IMR-90 (cell line): ENCODE measurements at regions not wholly inside any gene's neighbourhood (a gene's known extent, or its start where the extent isn't known, plus 50 kb on each side); places are given as distances from the start of the nearest gene placed in this dataset.

Experiments
- BHLHE40 ChIP-seq: fragments of 150-350 bp; IDR thresholded peaks from 2 replicates; pipeline ENCODE4 v1.6.1; 2016; ENCODE audit warnings: mild to moderate bottlenecking, low read depth, low read length
- CHD1 ChIP-seq: IDR thresholded peaks from 2 replicates; pipeline ENCODE4 v1.6.1; 2012; ENCODE audit warnings: low read depth, low read length, improper control_type of control experiment
- CTCF ChIP-seq: conservative IDR thresholded peaks from 2 replicates; pipeline ENCODE4 v1.5.1; 2012; ENCODE audit warnings: mild to moderate bottlenecking, low read depth, low read length, improper control_type of control experiment
- ELK1 ChIP-seq: fragments of 150-350 bp; IDR thresholded peaks from 2 replicates; pipeline ENCODE4 v1.6.1; 2016; ENCODE audit warnings: low read depth, mild to moderate bottlenecking, low read length, moderate library complexity, borderline replicate concordance
- FOS ChIP-seq: fragments of 150-350 bp; IDR thresholded peaks from 2 replicates; pipeline ENCODE4 v1.6.1; 2016; ENCODE audit warnings: low read depth, low read length
- POLR2A ChIP-seq: IDR thresholded peaks from 2 replicates; pipeline ENCODE4 v1.6.1; 2012; ENCODE audit warnings: mild to moderate bottlenecking, low read depth, low read length
- RCOR1 ChIP-seq: IDR thresholded peaks from 2 replicates; pipeline ENCODE4 v1.6.1; 2012; ENCODE audit warnings: mild to moderate bottlenecking, low read length, improper control_type of control experiment; ENCODE audit not compliant: insufficient replicate concordance
- SMC3 ChIP-seq: fragments of 150-350 bp; IDR thresholded peaks from 2 replicates; pipeline ENCODE4 v1.6.1; 2016; ENCODE audit warnings: low read depth, mild to moderate bottlenecking, antibody characterized with exemption, low read length, moderate library complexity
- USF2 ChIP-seq: fragments of 150-350 bp; IDR thresholded peaks from 2 replicates; pipeline ENCODE4 v1.6.1; 2017; ENCODE audit warnings: mild to moderate bottlenecking, antibody characterized with exemption, low read length, low read depth

GRCh38 chr14:100662879-100663760 is 63.6 kb upstream of the DLK1 start:
- peak; percentile 82 for TF ChIP-seq CTCF
- no peak for TF ChIP-seq POLR2A
- TF ChIP-seq SMC3, result peak; percentile 58
- no peak for TF ChIP-seq RCOR1
- no peak for TF ChIP-seq BHLHE40
- no peak for TF ChIP-seq CHD1
- TF ChIP-seq FOS, result no peak
- no peak for TF ChIP-seq USF2
- no peak for TF ChIP-seq ELK1
